ENCODE measurements at regions not wholly inside any gene's neighbourhood (a gene's known extent, or its start where the extent isn't known, plus 50 kb on each side); places are given as distances from the start of the nearest gene placed in this dataset.

- TF ChIP-seq EZH2 (optimal IDR thresholded peaks at IDR 0.05; ENCODE audit: low read depth, low read length), result no peak
- TF ChIP-seq CTCF (IDR thresholded peaks at IDR 0.05; ENCODE audit: low read length), result no peak
Observed at GRCh38 chr2:7882296-7882695, 799.6 kb upstream of the ID2 start.
